ENCODE measurements at regions not wholly inside any gene's neighbourhood (a gene's known extent, or its start where the extent isn't known, plus 50 kb on each side); places are given as distances from the start of the nearest gene placed in this dataset.

DNA sequence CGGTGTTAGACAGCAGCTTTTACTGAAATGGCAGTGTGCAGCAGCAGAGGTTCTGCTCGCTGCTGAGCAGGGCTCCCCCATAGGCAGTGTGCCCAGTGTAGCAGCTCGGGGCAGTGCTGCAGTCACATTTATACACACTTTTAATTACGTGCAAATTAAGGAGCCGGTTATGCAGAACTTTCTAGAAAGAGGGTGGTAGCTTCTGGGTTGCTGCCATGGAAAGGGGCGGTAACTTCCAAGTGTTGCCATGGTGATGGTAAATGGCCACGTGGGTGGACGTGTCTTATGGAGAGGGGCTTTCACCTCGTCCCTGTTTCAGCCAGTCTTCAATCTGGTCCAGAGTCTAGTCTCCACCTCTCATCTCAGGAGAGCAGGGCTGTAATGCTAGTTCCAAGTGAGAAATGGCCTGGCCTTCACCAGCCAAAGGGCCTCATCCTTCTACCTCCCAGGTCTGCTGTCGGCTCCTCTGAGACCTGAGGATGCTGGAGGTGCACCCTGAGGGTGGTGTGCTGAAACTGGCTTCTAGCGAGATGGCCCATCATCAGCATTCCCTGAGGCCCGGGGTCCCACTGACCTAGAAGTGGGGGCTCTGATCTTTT, 180.5 kb upstream of the PMEPA1 start:
- no peak for DNase-seq

DNA sequence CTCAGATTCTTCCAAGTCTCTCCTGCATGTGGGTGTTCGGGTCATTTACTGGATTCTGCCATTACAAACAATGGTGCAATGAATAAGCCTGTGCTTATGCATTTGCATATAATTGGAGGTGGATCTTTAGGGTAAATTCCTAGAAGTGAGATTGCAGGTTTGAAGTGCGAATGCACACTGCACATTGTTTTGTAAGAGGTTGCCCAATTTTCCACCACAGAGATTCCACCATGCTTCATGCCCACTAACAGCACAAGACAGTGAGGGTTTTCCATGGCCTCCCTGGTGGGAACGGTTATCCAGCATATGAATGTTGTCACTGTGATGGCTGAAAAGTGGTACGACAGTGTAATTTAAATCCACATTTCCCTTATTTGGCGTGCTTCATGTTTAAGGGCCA, 178.8 kb upstream of the PMEPA1 start:
- DNase-seq: no peak

DNA sequence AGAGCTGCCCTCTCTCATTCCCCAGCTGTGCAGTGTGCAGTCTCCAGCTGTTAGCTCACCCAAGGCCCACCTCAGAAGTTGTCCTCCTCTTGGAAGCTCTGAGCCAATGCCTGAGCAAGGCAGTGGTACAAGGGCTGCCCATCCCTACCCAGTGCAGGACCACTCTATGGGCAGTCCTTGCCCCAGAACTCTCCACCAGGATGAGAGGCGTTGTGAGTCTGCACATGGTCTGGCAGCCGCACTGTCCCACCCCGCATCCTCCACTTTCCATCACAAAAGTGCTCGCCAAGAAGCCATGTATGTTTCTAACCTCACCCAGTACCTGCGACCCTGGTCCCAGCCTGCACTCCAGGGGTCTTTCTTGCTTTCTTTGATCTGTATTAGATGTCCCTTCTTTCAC, 175.1 kb upstream of the PMEPA1 start:
- no peak for DNase-seq

DNA sequence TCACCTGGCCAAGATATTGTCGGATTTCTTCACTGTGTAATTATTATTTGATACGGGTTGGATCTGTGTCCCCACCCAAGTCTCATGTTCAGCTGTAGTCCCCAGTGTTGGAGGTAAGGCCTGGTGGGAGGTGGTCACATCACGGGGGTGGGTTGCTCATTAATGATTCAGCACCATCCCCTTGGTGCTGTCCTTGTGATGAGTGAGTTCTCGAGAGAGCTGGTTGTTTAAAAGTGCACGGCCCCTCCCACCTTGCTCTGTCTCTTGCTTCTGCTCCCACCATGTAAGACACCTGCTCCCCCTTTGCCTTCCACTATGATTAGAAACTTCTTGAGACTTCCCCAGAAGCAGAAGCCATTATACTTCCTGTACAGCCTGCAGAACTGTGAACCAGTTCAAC, 173.9 kb upstream of the PMEPA1 start:
- no peak for DNase-seq

DNA sequence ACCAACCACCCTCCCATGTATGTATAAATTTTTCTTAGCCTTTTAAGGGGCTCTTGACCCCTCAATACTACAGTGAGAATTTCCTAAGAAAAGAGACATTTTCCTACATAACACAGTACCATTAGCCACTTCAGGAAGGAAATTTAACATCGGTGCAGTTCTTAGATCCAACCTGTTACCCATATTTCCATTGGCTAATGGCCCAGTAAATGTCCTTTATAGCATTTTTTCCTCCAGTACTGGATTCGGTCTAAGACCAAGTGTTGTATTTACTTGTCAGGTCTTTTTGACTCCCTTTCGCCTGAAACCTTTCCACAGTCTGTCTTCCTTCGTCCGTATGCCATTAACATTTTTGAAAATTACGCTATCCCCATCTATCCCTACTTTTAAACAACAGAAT, 173.4 kb upstream of the PMEPA1 start:
- no peak for DNase-seq

DNA sequence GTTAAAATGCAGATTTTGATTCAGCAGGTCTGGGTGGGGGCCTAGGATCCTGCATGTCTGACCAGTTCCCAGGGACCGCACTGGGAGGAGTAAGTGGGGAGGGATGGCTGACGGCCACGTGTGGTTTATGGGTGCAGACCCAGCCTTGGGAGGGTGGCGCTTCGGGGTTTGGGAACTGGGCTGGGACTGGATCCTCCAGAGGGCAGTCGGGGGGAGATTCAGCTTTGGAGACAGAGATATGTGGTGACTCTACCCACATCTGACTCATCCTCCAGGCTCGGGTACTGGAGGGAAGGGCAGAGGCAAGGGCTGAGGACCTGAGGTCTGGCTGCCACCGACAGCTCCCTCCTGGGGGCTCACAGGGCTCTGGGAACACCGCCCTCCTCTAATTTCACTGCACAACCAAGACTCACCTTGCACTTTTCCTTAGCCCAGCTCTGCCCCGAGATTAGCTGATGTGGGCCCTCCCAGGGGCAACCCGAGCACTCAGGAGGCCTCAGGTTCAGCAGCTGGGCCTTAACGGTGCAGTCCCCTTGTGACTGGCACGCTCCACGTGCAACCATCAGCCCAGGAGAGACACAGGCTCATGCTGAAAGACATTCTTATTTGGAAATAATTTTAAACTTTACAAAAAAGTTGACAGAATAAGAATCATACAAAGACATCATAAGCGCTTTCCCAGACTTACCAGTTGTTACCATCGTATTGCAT, 172.8 kb upstream of the PMEPA1 start:
- DNase-seq: no peak

DNA sequence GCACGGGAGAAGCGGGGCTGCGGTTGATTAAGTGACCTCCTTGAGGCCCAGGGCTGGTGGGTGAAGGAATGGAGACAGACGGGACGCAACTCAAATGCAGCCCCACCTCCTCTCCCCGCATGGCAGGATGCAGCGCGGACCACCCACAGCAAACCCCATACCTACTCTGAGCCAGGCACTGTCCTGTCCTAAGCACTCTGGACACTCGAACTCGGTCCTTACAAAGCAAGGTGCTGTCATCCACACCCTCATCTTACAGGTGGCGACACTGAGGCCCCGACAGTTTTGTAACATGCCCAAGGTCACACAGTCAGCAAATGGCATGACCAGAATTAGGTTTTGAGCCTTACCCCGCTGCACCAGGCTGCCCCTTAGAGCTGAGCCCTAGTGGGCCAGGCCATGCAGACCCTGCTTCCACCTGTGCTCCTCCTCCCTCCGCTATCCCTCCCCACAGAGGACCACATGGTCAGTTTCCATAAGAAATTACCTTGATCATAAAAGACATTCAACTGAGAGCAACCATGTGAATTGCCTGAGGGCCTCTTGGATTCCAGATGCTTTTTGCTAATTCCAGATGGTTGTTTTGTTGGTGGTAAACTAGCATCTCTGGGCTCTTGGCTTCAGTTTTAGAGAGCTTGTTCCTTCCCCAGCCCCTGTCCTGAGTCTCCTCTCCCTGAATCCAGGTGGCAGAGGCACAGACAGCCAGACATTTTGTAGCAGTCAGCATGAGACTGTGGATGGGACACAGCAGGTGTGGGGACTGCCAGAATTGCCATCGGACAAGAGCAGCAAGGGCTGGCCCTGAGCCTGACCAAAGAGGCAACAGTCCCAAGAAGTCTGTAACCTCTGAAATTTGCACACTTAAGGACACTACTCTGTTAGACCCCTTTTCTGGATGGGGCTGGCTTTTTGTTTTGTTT, 171.9 kb upstream of the PMEPA1 start:
- no peak for DNase-seq

DNA sequence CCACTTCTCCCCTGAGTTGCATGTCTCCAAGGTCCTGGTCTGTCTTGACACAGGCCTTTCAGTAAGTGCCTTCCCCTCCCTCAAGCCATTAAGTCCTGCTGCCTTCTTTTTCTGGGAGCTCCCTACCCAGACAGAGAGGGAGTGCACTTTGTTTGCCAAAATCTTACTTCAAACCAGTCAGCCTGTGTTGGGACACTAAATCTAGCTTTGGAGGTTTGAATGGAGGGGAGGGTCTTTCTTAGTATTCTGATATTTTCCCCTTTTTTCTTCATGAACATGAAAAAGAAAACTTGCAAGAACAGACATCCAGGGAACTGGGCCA, 170.7 kb upstream of the PMEPA1 start:
- no peak for DNase-seq

DNA sequence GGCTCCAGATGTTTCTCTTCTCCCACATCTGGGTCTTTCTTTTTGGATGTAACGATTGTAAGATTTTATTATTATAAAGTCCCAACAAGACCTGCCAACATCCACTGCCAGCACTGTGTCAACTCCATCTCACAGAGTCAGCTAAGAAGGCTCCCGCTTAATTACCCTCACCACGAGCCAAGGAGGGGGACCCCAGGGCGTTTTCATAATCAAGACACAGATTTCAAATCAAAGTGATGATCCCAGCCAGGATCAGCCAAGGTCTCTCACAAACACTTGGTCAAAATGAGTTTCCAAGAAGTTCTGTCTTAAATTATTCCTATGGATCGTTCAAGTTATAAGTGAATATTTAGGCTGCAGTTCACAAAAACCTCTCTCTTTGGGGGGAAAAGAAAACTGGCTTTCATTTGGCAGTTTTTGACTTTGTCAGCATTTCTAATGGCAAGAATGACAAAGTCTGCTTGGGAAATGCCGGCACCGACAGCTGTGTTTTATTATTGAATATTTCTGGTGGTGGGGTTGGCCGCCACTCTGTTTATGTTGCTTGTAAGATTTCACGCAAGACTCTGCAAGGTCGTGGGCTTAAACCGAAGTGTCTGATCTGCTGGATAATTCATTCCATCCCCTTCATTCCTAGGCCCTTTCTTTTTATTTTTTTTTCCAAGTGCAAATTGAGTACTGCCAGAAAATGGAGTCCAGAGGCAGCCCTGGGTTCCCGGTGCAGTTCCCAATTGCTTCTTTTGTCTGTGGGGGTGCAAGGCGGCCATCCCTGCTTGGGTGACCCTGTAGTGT, 170.2 kb upstream of the PMEPA1 start:
- DNase-seq: no peak

DNA sequence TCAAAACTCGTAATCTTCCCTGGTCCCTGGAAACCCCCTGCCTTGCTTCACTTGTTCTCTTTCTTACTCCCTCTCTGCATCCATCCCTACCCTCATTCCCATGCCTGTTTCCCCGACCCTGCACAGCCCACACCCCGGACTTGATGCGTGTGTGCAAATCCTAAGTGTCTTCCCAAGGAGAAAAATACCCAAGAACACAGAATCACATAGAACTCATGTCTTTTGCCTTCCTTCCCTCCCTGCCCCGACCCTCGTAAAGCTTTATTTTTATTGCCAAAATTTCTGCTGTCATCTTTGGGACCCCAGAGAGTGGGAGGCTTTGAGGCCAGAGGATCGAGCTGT, 169.6 kb upstream of the PMEPA1 start:
- DNase-seq: no peak

DNA sequence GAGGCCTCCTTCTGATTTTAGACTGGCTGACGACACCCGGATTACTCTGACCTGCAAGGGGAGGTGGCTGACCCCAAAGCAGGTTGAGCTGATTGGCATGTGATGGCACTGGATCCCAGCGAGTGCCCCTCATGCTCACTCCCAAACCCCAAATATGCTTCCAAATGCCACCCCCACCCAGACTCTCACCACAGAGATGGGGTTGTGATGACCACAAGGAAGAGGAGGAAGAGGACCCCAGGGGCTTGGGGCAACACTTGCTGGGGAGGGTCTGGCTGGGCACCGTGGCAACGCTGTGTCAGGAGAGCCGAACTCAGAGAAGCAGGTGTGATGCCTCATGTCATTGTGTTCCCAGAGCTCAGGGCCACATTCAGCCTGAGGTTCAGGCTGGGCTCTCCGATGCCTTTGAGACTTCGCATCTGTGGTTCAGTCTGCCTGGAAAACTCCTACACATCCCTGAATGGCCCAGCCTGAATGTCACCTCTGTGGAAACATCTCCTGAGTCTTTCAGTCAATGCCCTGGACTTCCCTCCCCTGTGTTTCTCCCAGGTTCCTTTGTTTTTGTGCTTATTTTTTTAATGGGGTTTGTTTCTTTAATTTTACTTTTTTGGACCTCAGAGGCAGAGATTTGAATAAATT, 169.1 kb upstream of the PMEPA1 start:
- no peak for DNase-seq

DNA sequence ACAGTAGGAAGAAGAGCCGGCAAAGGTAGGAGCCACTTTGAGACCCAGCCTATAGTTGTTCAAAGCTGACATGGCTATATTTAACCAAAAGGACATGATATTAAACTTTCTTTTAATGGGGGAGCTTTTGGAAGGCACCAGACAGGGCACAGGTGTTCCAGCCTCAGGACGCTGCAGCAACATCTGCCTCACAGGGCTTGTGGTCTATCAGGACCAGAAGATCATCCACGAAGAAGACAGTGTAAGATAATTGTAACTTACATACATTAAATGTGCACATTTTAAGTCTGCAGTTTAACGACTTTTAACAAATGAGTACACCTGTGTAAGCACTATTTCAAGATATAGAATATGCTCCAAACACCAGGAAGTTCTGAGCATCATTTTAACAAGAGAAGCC, 168.2 kb upstream of the PMEPA1 start:
- DNase-seq: no peak

DNA sequence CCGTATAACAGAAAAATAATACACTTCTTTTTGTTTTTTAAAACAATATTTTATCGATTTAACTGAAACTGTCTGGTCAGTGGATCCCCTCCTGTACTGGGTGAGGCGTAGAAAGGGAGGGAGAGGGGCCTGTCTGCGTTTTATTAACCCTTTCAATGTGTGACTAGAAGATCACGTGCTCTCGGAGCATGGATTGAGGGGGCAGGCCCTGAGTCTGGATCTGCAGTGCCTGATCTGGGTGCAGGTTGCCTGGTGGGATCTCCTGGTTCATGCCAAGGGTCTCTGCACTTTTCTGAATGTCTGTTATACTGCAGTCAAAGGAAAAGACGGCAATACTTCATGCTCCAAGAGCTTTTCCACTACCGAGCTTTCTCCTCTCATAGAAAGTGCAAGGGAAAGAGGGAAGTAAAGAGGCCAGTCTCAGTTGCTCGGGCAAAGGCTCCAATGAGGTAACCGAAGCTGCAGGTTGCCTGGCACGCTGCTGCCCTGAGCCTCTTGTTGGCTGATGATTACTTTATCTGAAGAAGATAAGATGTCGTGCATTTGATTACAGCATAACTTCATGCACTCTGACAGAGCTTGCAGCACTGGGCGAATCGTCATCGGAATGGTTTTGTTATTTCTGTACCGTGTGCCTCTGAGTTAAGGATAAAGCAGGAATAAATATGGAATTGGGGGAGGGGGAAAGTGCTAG, 167.5 kb upstream of the PMEPA1 start:
- no peak for DNase-seq

DNA sequence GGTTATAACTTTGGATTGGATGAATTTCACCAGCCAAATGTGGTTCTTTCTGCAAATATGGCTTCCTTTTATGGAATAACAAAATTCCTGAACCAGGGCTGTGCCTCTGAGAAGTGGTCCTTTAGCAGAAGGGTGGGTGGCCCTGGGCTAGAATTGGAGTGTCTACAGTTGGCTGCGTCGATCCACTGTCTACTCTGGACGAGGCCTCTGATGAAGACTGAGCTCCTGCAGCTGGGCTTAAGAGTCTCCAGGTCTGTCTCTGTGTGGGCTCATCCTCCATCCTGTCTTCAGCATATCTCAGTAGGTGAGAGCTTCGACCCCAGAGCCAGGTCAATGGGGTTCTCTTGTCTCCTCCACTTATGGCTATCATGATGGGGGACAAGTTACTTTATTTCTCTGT, 166.3 kb upstream of the PMEPA1 start:
- DNase-seq: no peak

DNA sequence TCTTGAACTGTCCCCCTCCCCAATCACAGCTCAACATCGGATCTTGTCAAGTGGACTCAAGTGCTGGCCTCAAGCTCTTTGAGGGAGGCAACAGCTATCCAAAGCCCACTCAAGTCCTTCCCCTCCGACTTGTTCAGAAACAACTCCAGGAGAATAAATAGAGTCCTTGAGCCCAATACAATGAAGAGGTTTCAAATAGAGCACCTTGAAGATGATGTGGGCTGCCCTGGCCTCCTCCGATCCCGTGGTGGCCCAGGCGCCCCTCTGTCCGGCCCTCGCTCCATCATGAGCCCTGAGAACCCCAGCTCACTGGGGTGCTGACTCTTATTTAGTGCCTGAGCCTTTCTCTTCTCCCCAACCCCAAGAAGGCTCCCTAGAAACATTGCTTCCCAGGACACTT, 164.3 kb upstream of the PMEPA1 start:
- no peak for DNase-seq

DNA sequence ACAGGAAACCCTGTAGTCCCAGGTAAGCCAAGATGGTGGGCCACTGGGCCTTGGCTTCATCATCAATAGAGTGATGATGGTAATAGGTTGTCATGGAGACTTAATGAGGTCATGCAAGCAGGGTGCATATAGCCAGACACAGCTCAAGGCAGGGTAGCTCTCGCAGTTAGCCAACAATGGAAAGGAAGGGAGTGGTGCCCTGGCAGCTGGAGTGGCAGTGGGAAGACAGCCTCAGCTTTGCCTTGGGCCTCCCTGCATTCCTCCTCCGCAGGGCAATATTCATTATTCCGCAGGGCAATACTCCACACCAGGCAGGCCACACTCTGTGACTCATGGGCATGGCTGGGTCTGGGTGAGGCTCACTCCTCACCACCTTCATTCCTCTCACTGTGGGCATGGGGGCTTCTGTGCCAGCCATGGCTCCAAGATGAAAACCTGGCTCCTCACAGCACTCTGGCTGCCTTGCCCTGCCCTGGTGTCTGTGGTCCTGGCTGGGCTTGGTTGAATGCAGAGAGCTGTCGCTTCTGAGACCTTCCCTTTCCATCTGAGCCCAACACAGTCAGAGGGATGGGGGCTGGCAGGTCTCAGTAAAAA, 163.1 kb upstream of the PMEPA1 start:
- no peak for DNase-seq

DNA sequence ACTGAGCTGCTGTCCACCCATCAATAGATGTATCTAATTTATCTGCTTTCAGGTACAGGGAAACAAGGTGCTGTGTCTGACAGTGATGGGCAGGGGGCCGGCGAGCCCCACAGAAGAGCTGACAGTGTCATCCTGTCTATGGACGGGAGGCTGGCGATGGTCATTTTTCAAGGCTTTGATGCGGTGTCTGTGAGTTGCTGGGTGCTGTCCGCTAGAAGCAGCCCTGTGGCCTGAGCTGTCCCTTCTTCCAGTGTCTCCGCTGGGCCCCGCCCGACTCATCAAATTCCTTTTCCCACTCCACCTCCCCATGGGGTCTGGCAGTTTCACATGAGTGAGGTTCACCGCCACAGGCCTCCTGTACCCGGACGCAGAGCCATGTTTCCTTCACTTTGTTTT, 161.4 kb upstream of the PMEPA1 start:
- no peak for DNase-seq

DNA sequence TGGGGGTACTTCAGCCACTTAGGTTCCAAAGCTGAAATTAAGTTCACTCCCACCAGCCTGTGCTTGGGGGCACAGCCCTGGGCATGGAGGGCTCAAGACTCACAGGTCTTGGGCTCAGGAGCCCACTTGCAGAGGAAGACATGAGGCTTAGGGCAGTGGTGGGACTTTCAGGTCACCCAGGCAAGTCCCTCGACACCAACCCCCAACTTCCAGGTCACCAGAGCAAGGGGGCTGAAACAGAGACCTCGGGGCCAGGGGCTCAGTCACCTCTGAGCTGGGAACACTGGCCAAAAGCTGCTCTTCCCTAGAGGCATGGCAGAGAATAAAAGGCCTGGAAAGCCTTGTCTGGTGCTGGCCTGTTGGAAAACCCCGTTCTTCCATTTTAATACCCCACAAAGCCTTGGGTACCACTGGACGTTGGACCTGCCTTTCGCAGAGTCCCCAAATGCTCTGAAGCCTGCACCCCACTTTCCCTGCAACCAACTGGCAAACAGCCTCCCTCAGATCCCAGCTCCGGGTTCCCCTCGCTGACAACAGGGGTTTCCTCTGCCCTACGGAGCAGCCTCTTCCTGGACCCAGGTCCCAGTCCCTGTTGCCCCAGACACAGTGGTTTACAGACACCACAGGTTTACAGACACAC, 160.9 kb upstream of the PMEPA1 start:
- DNase-seq: no peak

DNA sequence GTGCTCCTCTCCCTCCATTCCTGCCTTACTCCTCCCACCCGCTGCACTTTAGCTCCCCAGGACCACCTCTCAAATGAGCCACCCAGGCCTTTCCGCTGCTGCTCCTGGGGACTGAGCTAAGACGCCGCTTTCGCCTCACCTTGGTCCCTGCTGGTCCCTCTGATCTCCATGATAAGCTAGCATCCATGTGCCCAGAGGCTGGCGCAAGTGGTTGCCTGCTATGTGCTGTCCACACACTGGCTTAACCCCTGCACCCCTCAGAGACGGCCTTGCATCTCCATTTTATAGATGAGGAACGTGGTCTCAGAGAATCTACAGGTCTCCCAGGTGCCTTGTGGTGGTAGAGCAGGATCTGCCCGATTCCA, 160.1 kb upstream of the PMEPA1 start:
- no peak for DNase-seq

DNA sequence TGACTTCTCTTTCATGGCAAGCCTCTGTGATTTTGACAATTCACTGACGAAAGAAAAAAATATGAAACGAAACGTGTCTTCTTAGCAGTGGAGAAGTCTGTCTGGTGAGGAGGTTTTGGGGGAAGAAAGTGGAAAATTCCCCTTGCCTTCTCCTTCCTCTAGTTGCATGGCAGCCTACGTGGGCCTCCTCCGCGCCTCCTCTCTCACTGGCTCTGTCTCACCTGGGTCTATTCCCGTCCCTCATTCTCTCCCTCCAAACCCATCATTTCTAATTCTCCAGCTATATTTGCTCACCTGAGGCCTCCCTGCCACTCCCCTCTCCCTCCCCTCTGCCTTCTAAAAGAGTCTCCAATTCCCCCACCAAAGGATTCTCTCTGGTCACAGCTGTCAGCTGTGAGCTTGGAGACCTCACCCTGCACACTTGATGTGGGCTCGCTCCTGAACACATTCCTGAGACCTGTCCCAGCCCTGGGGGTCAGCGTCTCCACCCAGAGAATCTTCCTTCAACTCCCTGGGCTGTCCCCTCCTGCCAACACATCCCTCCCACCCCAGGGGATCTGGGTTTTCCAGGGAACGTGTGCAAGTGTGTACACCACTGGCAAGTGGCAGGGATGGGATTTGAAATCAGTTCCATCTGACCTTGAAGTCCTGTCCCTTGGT, 159.6 kb upstream of the PMEPA1 start:
- no peak for DNase-seq

DNA sequence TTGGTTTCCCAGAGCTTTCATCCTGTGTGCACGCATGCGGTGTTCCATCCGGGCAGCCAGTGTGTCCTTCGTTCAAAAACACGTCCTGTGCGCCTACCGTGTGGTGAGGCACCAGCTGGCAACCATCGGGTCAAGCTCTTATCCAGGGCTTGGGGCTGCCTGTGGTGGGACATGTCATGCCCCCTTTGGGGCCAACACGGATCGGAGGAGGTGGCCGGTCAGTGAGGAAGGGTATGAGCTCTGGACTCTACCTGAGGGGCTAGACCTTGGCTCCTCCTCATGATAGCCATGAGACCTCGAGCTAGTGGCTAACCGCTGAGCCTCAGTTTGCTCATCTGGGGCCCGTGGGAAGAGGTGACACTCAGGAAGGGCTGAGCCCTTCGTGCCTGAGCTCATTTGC, 158.5 kb upstream of the PMEPA1 start:
- DNase-seq: no peak
